HG02588 (cell line): ENCODE measurements at regions not wholly inside any gene's neighbourhood (a gene's known extent, or its start where the extent isn't known, plus 50 kb on each side); places are given as distances from the start of the nearest gene placed in this dataset.

Experiments used
- ATAC-seq: cut with Tn5 transposase; IDR thresholded peaks from one replicate; pipeline ENCODE4 v1.9.1; 2021; ENCODE audit warnings: mild to moderate bottlenecking, moderate library complexity; ENCODE audit not compliant: unreplicated experiment

GRCh38 chr5:7000310-7000709 lies 287.1 kb downstream of the TENT4A start:
- ATAC-seq, result no peak

- ATAC-seq, result no peak
Measured at GRCh38 chr5:7010591-7010990, 297.4 kb downstream of the TENT4A start.

GRCh38 chr5:7012057-7012456 lies 298.8 kb downstream of the TENT4A start:
- no peak for ATAC-seq

- no peak for ATAC-seq
Measured at GRCh38 chr5:7014611-7015010, 301.4 kb downstream of the TENT4A start.

GRCh38 chr5:7015586-7016256 lies 302.5 kb downstream of the TENT4A start:
- ATAC-seq, result no peak

GRCh38 chr5:7016999-7017747 lies 303.9 kb downstream of the TENT4A start:
- no peak for ATAC-seq

- ATAC-seq, result no peak
Measured at GRCh38 chr5:7018198-7018597, 305.0 kb downstream of the TENT4A start.

GRCh38 chr5:7018601-7019000 lies 305.4 kb downstream of the TENT4A start:
- ATAC-seq, result no peak

- ATAC-seq, result no peak
Measured at GRCh38 chr5:7036192-7036835, 323.1 kb downstream of the TENT4A start.

- no peak for ATAC-seq
Measured at GRCh38 chr5:7039074-7039473, 325.8 kb downstream of the TENT4A start.

GRCh38 chr5:7040111-7040510 lies 326.9 kb downstream of the TENT4A start:
- no peak for ATAC-seq

- no peak for ATAC-seq
Measured at GRCh38 chr5:7043797-7044196, 330.6 kb downstream of the TENT4A start.

GRCh38 chr5:7047511-7048261 lies 334.5 kb downstream of the TENT4A start:
- no peak for ATAC-seq

GRCh38 chr5:7050986-7051385 lies 337.8 kb downstream of the TENT4A start:
- ATAC-seq, result no peak

GRCh38 chr5:7053125-7053524 lies 339.9 kb downstream of the TENT4A start:
- ATAC-seq, result no peak

- no peak for ATAC-seq
Measured at GRCh38 chr5:7053528-7054209, 340.4 kb downstream of the TENT4A start.

GRCh38 chr5:7066471-7067235 lies 329.3 kb upstream of the ADCY2 start:
- no peak for ATAC-seq

- no peak for ATAC-seq
Measured at GRCh38 chr5:7068156-7068555, 327.8 kb upstream of the ADCY2 start.

- no peak for ATAC-seq
Measured at GRCh38 chr5:7068899-7069298, 327.0 kb upstream of the ADCY2 start.

- no peak for ATAC-seq
Measured at GRCh38 chr5:7072188-7072587, 323.8 kb upstream of the ADCY2 start.
